ENCODE measurements at regions not wholly inside any gene's neighbourhood (a gene's known extent, or its start where the extent isn't known, plus 50 kb on each side); places are given as distances from the start of the nearest gene placed in this dataset.
A peak's percentile ranks its signal among the peaks of the same experiment; 100 is the strongest.

DNA sequence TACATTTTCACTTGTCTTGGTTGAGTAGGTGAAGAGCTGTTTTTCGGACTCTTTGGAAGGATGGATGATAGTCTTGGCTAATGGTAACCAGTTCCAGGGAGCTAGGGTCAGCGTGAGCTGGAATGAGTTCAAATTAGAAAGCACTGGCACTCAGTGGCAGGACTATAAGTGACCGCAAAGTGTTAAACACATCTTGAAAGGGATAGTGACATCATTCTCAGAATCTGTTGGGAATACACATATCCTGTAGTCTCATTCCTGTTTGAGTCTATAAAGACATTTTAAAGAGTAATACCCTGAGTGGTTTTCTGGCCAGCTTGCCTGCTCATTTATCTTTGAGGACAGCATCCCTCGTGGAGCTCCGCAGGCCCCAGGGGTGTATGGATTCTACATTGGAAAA lies 56.7 kb upstream of the TMEM248 start:
- Histone ChIP-seq H3K27ac (no peak overlapping the region), H3K9me3 (no peaks in the 10 kb centered on the region), H3K36me3 (peaks cover 18% of the 10 kb centered on the region), H3K4me1 (no peaks in the 10 kb centered on the region), H3K27me3 (ENCODE audit: low read depth) (no peaks in the 10 kb centered on the region), H3K4me3 (no peak overlapping the region)
- intact Hi-C loops (cut with DNase I): no loop called here
- no peak for ATAC-seq
- TF ChIP-seq, protein P1, sequence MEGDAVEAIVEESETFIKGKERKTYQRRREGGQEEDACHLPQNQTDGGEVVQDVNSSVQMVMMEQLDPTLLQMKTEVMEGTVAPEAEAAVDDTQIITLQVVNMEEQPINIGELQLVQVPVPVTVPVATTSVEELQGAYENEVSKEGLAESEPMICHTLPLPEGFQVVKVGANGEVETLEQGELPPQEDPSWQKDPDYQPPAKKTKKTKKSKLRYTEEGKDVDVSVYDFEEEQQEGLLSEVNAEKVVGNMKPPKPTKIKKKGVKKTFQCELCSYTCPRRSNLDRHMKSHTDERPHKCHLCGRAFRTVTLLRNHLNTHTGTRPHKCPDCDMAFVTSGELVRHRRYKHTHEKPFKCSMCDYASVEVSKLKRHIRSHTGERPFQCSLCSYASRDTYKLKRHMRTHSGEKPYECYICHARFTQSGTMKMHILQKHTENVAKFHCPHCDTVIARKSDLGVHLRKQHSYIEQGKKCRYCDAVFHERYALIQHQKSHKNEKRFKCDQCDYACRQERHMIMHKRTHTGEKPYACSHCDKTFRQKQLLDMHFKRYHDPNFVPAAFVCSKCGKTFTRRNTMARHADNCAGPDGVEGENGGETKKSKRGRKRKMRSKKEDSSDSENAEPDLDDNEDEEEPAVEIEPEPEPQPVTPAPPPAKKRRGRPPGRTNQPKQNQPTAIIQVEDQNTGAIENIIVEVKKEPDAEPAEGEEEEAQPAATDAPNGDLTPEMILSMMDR (IDR thresholded peaks at IDR 0.05): no peak
- DNase-seq: no peak

DNA sequence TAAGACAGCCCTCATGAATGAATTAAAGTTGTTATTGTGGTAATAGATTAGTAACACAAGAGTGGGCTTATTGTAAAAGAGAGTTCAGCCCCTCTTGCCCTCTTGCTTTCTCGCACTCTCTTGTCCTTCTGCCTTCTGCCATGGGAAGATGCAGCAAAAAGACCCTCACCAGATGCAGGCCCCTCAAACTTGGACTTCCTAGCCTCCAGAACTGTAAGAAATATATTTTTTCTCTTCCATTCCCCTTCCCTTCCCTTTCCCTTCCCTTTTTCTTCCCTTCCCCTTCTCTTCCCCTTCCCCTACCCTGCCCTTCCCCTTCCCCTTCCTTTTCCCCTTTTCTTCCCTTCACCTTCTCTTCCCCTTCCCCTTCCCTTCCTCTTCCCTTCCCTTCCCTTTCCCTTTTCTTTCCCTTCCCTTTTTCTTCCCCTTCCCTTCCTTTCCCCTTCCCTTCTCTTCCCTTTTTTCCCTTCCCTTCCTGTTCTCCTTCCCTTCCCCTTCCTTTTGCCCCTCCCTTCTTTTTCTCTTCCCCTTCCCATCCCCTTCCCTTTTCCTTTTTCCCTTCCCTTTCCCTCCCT lies 55.6 kb upstream of the TMEM248 start:
- TF ChIP-seq, protein P1 (IDR thresholded peaks at IDR 0.05): no peak
- H3K9me3 ChIP-seq: no peaks in the 10 kb centered on the region
- peaks cover 10% of the 10 kb centered on the region for H3K36me3 ChIP-seq
- ATAC-seq: no peak
- no peak overlapping the region for H3K27ac ChIP-seq
- DNase-seq: no peak
- intact Hi-C loops (cut with DNase I): no loop called here
- H3K4me1 ChIP-seq: no peaks in the 10 kb centered on the region
- H3K4me3 ChIP-seq: no peak overlapping the region
- no peaks in the 10 kb centered on the region for H3K27me3 ChIP-seq (ENCODE audit: low read depth)

DNA sequence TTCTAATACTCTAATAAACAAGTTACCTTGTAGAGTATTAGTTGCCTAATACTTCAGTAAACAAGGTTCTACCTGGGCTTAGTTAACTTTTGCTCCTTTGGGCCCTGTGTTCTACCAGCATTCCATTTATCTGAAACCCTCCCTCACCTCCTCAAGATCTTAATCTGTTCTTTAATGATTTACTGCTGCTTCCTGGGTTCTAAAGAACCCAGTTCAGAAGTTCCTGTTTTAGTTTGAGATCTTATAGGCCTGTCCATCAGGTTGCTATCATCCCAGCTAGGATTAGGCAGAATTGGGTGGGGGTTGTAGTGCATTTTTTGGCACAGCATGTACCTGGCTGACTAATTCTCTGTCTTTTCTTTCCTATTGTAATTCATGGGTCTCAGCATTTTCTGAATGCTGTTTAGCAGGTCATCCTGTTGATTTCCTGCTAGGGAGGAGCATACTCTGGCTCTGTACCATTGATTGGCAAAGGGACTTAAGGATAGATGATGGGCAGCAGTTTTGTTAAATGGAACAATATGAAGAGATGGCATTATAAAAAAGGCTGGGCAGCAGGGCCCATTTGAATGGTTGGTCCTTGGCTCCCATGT lies 53.7 kb upstream of the TMEM248 start:
- H3K27me3 ChIP-seq (ENCODE audit: low read depth): no peaks in the 10 kb centered on the region
- no peak overlapping the region for H3K4me3 ChIP-seq
- ATAC-seq: no peak
- H3K4me1 ChIP-seq: no peaks in the 10 kb centered on the region
- DNase-seq: no peak
- intact Hi-C loops (cut with DNase I): no loop called here
- TF ChIP-seq, protein P1 (IDR thresholded peaks at IDR 0.05): no peak
- H3K9me3 ChIP-seq: no peaks in the 10 kb centered on the region
- no peak overlapping the region for H3K27ac ChIP-seq
- H3K36me3 ChIP-seq: peaks cover 8% of the 10 kb centered on the region

DNA sequence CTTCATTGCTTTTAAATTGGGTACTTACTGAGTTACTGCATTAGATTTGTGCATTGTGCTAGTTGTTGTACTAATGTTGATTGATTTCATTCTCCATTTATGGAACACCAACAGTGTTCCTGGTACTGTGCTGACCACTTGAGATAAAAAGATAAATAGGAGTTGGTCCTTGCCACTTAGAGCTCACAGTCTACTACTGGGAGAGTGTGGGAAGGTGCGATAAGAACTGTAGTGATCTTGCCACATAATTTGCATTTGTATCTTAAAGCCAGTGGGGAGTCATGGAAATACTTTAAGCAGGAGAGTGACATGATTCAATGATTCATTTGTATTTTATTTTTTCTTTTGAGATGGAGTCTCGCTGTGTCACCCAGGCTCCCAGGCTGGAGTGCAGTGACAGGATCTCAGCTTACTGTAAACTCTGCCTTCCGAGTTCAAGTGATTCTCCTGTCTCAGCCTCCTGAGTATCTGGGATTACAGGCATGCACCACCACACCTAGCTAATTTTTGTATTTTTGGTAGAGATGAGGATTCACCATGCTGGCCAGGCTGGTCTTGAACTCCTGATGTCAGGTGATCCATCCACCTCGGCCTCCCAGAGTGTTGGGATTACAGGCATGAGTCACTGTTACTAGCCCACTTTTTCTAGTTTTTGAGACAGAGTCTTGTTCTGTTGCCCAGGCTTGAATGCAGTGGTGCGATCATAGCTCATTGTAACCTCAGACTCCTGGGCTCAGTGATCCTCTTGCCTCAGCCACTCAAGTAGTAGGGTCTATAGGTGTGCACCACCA lies 51.2 kb upstream of the TMEM248 start:
- Histone ChIP-seq H3K27me3 (ENCODE audit: low read depth) (no peaks in the 10 kb centered on the region), H3K9me3 (no peaks in the 10 kb centered on the region), H3K4me3 (no peak overlapping the region), H3K4me1 (no peaks in the 10 kb centered on the region), H3K36me3 (peaks cover 4% of the 10 kb centered on the region), H3K27ac (no peak overlapping the region)
- DNase-seq (no peak), ATAC-seq (peak; percentile 25 to 63)
- TF ChIP-seq, protein P1 (IDR thresholded peaks at IDR 0.05): no peak
- intact Hi-C loops (cut with DNase I): no loop called here

DNA sequence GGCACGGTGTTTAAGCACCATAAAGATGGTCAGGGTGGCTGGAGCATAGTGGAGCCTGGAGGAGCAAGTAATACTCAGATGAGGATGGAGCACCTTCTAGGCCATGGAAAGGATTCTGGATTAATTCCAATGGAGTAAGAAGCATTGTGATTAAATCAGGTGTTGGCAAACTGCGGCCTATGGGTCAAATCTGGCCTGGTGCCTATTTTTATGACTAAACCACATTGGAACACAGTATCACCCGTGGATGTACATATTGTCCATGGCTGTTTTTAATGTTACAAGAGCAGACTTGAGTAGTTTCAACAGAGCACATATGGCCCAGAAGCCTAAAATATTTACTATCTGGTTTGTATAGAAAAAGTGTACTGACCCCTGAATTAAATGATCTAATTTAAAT lies 49.9 kb upstream of the TMEM248 start:
- DNase-seq (no peak), ATAC-seq (no peak)
- H3K27ac ChIP-seq: no peak overlapping the region
- intact Hi-C loops (cut with DNase I): no loop called here
- no peaks in the 10 kb centered on the region for H3K4me1 ChIP-seq
- no peaks in the 10 kb centered on the region for H3K27me3 ChIP-seq (ENCODE audit: low read depth)
- H3K36me3 ChIP-seq: peaks cover 4% of the 10 kb centered on the region
- no peaks in the 10 kb centered on the region for H3K9me3 ChIP-seq
- TF ChIP-seq, protein P1 (IDR thresholded peaks at IDR 0.05): no peak
- no peak overlapping the region for H3K4me3 ChIP-seq

All from lower lobe of right lung (tissue), 2 donors.